ENCODE measurements at regions not wholly inside any gene's neighbourhood (a gene's known extent, or its start where the extent isn't known, plus 50 kb on each side); places are given as distances from the start of the nearest gene placed in this dataset.
"Not testable (repeated sequence)": the region's sequence is repeated elsewhere in the genome, so short reads cannot be mapped to it uniquely, and the experiment has no call there.

GRCh38 chrY:3368459-3368858, 210.4 kb upstream of the TGIF2LY start:
- not testable (repeated sequence) for H3K4me1 ChIP-seq; DNase-seq (ENCODE audit: low spot score in 2 of 2); H3K36me3 ChIP-seq; H3K27ac ChIP-seq; H3K4me3 ChIP-seq; H3K27me3 ChIP-seq; H3K9me3 ChIP-seq
- WGBS = no CpG with 5 or more reads among the region's 1 CpG

- not testable (repeated sequence) for H3K9me3 ChIP-seq; H3K36me3 ChIP-seq; H3K4me1 ChIP-seq; H3K4me3 ChIP-seq; H3K27ac ChIP-seq; DNase-seq (ENCODE audit: low spot score in 2 of 2); H3K27me3 ChIP-seq
- WGBS = no CpG with 5 or more reads among the region's 5 CpGs
Observed at GRCh38 chrY:3391508-3391907, 187.4 kb upstream of the TGIF2LY start.

- H3K27me3 ChIP-seq; DNase-seq (ENCODE audit: low spot score in 2 of 2); H3K4me1 ChIP-seq; H3K4me3 ChIP-seq; H3K36me3 ChIP-seq; H3K27ac ChIP-seq; H3K9me3 ChIP-seq: not testable (repeated sequence)
- no CpG with 5 or more reads among the region's 3 CpGs for whole genome bisulfite sequencing
Observed at GRCh38 chrY:3404241-3404640, 174.6 kb upstream of the TGIF2LY start.

- no CpG with 5 or more reads among the region's 2 CpGs for WGBS
Observed at GRCh38 chrY:3405585-3405984, 173.3 kb upstream of the TGIF2LY start.

GRCh38 chrY:3406896-3407452, 171.9 kb upstream of the TGIF2LY start:
- H3K4me1 ChIP-seq; H3K36me3 ChIP-seq; H3K4me3 ChIP-seq; H3K27me3 ChIP-seq; H3K27ac ChIP-seq; DNase-seq (ENCODE audit: low spot score in 2 of 2); H3K9me3 ChIP-seq: not testable (repeated sequence)
- WGBS = no CpG with 5 or more reads among the region's 3 CpGs

More at GRCh38 chrY:3405585-3405984, 173.3 kb upstream of the TGIF2LY start:
- TF ChIP-seq CTCF (IDR thresholded peaks at IDR 0.05) = peak in 1 of 2 donors; percentile 34
- not testable (repeated sequence) for H3K36me3 ChIP-seq; H3K4me3 ChIP-seq; H3K27ac ChIP-seq; DNase-seq (ENCODE audit: low spot score in 2 of 2); H3K27me3 ChIP-seq; H3K9me3 ChIP-seq; H3K4me1 ChIP-seq

- WGBS = no CpG with 5 or more reads among the region's 8 CpGs
- H3K27ac ChIP-seq, H3K27me3 ChIP-seq: not testable (repeated sequence)
Observed at GRCh38 chrY:3410322-3410892, 168.5 kb upstream of the TGIF2LY start.

More at GRCh38 chrY:3410322-3410892, 168.5 kb upstream of the TGIF2LY start:
- not testable (repeated sequence) for H3K9me3 ChIP-seq; DNase-seq (ENCODE audit: low spot score in 2 of 2); H3K4me1 ChIP-seq; H3K36me3 ChIP-seq; H3K4me3 ChIP-seq

All from suprapubic skin (tissue), 4 donors.